Activated T-cell treated with anti-CD3 and anti-CD28 coated beads for 1 hour (primary cell): ENCODE measurements at regions not wholly inside any gene's neighbourhood (a gene's known extent, or its start where the extent isn't known, plus 50 kb on each side); places are given as distances from the start of the nearest gene placed in this dataset.

Experiments used
- DNase-seq: peaks from one replicate; pipeline ENCODE4 v3.0.0-alpha.2; 2020; ENCODE audit warnings: low read depth

DNA sequence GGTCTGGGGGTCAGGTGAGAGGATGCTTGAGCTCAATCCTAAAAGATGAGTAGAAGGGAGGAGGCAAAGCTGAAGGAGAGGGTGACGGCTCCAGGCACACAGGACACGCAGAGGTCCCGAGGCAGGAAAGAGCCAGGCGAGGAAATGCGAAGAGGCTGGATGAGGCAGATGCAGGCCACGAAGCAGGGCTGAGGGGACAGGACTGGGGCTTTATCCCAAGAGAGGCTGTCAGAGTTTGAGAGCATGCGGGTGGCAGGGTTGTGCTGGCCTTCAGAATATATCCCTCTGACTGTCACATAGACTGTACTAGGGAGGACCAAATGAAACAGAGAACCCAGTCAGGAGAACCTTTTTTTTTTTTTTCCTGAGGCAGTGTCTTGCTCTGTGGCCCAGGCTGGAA is 100.2 kb downstream of the RMI2 start:
- no peak for DNase-seq

DNA sequence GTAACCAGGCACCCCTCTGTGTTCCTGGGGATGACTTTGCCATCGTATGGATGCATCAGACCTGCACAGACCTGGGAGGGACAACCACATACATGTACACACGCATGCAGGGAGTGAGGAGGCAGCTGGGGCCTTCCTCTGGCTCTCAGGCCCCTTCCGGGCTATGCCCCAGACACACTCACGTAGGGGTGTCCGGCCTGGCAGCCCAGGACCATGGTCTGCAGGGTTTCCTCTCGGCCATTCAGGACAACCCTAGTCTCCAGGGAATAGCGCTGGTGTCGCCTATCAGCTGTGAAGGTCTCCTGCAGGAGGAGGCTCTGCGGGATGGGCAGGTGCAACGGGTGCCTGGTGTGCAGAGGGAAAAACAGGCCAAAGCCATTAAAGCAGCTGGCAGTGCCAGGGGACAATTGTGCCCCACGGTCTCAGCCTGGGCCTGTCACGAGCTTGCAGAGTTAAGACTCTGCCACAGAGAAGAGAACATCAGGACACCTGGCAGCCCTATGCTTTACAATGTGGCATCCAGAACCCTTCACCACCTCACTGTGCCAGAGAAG is 101.4 kb downstream of the RMI2 start:
- DNase-seq, result no peak

DNA sequence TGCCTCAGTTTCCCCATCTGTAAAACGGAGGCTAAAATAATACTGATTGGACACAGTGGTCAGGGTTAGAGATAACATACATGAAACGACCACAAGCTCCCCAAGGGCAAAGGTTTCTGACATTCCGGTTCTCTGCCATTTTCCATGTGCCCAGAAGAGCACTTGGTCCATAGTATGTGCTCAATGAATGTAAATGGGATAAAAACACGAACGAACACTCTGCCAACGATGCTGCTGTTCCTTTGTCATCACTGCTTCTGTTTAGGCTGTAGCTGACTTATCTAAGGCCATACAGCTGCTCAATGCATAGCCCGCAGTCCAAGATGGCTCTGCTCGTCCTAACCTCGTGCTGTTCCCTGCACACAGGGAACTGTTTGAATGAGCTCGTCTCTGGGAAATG is 102.0 kb downstream of the RMI2 start:
- DNase-seq, result no peak

DNA sequence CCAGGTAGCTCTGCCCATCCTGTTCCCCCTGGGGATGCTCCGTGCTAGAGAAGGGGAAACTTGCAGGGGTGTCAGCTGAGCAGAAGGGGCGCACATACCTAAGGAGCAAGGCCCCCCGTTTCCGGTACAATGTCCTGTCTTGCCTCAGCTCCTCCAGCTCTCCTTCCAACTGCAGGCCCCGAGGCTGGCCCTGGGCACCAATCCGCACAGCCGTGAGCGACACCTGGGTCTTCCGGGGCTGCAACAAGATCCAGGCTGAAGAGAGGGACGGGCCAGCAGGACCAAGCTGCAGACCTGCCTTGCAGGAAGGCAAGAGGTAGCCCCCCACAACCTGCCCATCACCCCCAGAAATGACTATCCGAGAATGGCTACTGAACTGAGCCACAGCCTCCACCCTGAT is 102.6 kb downstream of the RMI2 start:
- no peak for DNase-seq

DNA sequence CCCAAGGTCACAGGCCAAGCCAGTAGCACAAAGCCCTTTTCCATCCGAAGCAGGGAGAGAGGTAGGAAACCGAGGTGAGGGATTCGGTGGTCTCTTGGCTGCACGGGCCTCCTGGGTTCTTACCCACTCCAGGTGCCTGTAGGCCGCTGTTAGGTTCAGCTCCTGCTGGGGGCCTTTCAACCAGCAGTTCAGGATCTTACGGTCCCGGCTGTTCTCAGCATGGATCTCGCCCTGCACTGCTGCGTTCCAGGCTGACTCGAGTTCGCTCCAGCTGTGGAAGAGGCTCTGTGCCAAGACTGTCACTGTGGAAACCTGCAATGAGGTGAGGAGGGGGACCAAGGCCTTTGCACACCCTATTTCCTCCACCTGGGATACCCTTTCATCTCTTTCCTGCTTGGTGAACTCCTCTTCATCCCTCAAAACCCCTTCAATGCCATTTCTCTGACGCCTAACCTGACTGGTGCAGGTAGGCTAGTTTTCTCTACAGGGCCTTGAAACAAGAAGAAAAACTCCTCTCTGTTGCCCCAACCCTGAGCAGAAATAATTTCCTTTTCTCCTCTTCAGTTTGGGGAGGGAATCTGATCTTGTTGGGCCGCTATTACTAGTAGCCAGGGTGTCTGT is 103.6 kb downstream of the RMI2 start:
- no peak for DNase-seq

DNA sequence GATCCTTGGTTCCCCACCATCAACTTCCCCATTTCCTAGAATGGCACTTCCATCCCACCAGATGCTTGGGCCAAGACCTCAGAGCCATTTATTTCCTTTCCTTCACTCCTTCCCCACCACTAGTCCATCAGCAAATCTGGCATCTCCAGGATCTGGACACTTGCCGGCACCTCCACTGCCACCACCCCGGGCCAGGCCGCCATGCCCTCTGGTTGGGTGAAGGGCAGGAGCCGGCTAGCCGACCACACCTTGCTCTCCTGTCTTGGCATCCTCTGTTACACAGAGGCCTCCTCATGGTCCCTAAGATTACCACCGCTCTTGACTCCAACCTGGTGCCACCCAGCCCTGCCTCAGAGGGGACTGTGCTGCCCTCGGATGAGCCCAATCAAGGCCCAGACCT is 104.5 kb downstream of the RMI2 start:
- no peak for DNase-seq

DNA sequence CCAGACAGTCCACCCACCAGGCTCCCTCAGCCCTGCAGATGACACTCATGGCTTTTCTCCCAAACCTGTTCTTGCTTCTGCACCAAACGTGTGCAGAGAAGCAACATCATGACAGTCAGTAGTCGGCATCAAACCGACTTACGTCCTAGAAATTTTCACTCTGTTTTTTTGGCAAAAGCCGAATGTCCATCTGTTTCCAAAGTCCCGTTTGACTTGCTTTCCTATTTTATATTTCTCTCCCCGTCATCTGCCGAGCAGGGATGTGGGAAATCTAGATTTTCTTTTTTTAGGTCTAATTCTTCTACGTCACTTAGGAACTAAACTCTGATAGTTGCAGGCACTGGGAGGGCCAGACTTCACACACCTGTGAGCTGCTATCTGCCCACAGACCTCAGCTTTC is 104.9 kb downstream of the RMI2 start:
- no peak for DNase-seq

DNA sequence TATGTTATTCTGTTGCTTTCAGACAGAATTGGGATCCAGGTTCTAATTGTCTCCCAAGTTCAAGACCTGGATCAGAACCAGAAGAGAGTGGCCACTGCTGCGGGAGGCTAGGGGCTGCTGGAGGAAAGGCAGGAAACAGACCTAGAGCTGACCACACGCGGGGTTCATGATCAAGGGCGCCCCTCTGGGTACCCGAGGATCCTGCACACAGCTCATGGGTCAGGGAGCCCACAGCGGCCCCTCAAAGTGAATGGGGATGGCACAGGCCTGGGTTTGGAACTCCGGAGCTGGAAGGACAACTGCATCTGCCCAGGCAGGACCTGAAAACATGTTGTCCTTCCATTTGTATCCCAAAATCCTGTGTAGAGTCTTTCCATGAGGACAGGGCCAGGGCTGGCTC is 107.0 kb downstream of the RMI2 start:
- no peak for DNase-seq

DNA sequence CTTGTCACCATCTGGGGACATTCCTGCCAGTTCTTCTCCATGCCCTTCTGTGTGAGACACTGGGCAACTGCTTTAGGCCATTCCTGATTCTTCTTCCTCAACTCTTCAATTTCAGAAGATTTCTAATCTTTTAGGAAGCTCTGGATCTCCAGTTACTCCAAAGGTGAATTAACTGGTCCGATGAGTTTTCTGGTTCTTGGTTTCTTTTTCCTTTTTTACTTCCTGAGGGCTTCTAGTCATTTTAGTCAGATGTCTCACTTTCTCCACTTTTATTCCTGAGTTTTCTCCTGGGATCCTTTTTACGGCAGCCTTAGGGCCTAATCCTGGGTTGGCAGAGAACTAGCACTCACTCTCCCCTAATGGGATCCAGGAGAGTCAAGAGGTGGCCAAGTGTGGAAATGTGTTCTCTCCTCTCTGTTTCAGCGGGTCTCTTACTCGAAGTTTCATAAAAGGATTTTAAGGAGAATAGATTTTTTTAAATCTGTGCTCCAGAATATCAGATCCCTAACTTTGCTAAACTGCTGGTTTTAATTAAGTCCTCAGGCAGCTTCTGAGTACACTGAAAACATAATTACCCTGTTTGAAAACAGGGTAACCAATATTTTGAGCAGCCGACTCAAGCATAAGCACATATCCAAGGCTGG is 107.6 kb downstream of the RMI2 start:
- DNase-seq, result no peak

DNA sequence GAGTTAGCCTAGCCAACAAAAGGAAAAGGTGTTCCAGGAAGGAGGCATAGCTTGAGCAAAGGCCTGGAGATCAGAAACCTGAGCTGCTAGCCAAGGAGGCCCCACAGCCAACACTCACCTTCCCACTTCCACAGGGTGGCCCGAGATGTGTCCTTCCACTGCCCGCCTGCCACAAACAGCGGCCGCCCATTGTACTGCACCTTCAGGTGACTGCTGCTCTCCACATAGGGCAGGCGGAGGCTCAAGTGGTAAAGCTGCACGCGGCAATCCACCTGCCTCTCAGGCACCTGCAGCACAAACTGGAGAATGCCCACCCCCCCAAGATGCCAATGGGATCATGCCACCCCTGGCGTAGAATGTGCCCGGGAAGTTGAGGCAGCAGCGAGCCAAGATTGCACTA is 111.5 kb downstream of the RMI2 start:
- DNase-seq, result no peak

DNA sequence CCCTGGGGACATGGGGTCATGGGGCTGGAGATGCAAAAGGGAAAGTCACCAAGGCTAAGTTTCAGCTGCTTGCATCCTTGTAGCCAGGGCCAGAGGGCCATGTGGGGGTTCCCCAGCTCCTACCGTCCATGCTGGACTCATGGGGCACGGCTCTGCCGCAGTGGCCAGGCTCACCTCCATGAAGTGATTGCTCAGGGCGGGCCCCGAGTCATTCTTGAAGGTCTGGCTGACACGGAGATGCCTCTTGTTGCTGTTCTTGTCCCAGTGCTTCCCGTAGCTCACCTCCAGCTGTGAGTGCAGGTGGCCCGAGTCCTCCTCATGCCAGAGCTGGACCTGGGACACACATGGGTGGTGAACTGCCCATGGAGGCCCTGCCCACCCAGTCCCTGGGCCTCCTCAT is 114.5 kb downstream of the RMI2 start:
- DNase-seq, result no peak

DNA sequence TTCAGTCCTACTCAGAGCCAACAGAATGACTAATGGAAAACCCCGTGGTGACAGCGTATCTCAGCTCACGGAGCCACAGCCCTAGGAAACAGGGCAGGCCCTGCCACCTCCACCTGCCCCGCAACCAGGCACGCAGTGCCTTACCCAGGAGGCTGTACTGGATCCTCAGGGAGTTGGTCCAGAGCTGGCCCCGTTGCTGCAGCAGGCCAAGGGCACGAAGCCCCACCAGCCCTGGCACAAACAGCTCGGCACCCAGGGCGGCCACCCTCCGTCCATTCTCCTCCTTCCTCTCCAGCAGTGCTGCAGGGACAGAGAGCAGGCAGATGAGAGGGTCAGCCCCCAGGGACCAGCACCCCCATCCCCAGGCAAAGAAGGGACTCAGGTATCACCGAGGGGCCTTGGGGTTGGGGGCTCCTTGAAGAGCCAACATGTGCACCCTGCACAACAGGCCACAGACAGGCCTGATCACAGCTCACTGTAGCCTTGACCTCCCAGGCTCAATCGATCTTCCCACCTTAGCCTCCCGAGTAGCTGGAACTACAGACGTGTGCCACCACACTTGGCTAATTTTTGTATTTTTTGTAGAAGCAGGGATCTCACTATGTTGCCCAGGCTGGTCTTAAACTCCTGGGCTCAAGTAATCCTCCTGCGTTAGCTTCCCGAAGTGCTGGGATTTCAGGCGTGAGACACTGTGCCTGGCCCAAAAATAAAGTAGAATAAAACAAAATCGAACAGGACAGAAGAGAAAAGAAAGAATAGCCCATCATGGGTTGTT is 115.7 kb downstream of the RMI2 start:
- DNase-seq, result no peak

DNA sequence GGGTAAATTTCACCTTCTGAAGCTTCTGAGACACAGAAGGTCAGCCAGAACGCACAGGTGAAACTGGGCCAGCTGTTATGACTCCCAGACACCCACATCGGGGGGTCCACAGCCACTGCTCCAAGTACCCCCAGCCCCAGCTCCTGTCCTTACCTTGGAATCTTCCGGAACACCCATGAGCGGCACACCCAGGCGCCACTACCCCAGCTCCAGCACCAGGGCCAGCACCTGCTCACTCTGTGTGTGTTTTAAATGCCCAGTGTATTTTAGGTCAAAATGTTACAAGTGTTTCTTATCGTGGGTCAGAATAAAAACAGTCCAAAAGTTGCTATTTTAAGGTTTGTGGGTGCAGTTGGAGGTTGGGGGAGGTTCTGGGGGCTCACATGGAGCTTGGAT is 116.3 kb downstream of the RMI2 start:
- no peak for DNase-seq

DNA sequence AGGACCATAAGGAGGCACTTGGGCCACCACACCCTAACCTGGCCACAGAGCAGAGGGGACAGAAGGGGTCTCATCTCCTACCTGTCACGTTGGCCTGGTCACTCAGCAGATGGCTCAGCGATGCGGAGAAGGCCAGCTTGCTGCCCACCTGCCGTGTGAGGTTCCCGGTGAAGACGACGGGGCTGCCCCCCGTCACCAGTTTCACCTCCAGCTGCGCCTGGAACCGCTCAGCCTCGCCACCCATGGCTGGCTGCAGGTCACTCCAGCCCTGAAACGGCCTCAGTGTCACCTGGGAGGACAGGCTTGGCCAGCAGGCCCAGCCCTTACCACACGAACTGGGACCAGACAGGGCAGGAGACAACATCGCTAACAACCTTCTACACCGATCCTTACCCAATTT is 116.8 kb downstream of the RMI2 start:
- no peak for DNase-seq

DNA sequence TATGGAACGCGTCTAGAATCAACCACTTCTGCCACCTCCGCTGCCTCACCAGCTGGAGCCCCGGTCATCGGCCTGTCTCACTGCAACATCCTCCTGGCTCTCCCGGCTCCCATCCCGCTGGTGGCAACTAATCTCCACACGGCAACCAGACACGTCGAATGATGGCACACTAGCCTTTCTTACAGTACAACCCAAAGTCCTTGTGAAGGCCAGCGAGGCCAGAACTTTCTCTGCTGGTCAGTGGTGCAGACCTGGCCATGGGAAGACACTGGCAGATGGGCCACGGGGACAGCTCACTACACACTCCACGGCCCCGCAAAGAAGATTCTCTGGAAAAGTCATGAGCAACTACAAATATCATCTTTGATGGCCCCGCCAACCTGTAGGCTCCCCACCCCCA is 117.6 kb downstream of the RMI2 start:
- DNase-seq, result no peak

DNA sequence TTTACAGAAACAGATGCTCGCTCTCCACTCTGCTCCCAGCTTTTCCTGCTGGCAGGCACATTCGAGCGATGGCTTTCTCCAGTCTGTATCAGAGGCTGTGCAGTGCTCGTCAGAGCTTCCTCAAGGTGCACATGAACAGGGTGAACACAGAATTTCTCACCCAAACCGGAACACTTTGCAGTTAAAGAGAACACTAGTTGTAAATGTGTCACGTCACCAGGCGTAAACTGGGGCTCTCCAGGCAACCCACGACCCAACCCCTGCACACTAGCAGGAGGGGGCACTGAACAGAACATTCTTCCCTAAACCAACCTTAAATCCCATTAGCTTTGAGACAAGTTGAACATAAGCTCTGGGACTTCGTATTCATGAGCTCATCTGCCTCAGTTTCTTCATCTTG is 119.0 kb downstream of the RMI2 start:
- DNase-seq, result no peak

DNA sequence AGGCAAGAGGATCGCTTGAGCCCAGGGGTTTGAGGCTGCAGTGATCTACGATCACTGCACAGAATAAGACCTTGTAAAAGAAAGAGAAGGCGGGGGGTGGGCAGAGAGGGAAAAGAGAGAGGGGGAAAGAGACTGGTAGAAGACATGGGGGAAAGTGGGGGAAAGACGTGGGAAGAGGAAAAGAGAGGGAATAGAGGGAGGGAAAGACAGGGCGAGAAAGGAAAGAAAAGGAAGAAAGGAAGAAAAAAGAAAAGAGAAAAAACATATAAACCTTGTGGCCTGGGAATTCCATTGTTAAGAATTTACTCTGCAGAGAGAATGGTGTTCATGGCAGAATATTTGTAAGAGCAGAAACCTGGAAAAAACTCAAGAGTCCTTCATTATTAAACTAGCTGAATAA is 120.4 kb downstream of the RMI2 start:
- no peak for DNase-seq

DNA sequence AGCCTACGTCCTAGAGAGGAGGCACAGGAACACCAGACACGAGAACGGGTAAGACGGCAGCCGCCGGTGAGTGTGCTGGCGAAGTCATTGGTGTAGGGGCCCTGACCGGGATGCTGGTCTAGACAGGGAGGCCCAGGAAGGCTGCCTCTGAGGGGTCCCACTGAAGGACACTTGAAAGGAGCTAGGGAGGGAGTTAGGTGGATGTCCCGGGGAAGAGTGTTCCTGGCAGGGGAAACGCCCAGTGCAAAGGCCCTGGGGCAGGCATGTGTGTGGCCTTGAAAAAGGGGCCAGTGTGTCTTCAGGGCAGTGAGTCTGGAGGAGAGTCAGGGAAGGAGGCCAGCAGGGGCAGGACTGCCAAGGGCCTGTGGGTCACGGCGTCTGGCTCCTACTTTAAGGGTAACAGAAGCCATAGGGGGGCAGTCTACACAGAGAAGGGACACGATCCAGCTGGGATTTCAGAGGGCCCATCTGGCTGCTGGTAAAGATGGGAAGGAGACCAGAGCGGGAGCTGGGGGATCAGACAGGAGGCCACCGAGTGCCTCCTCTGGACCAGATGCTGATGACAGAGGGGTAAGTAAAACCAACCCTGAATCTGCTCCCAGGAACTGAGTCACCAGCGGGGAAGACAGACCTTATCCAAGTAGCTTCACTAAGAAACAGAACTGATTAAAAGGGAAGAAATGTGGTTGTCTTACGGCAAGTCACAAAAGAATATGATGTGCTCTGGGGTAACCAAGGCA is 115.9 kb downstream of the LITAF start:
- DNase-seq, result no peak

DNA sequence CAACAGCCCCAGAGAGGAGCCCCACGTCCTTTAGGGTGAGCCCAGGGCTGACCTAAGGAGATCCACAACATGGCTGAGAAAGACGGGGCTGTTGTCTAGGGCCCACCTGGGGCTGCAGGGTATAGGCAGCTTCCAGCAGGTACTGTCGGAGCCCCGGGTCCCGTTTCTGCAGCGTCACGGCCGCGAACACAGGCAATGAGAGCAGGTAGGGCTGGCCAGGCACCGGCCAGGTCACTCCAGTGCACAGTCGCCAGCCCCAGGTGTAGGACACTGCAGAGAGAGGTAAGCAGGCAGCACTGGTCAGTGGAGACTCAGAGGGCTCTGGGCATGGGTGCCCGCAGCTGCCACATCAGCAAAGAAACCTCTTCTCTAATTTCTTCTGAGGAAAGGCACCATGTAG is 115.2 kb downstream of the LITAF start:
- DNase-seq, result no peak

DNA sequence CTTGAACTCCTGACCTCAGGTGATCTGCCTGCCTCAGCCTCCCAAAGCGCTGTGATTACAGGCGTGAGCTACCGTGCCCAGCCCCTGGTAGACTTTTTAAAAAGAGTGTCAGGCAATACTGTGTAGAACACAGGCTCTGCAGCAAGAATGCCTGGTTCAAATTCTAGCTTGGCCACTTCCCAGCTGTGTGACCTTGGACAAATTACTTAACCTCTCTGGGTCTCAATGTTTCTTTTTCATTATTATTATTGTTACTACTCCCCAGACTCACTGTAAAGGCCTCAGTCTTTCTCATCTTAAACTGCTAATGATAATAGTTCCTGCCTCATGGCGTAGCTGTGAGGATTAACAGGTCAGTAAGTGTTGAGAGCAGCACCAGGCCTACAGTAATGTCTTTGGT is 114.3 kb downstream of the LITAF start:
- DNase-seq, result no peak

DNA sequence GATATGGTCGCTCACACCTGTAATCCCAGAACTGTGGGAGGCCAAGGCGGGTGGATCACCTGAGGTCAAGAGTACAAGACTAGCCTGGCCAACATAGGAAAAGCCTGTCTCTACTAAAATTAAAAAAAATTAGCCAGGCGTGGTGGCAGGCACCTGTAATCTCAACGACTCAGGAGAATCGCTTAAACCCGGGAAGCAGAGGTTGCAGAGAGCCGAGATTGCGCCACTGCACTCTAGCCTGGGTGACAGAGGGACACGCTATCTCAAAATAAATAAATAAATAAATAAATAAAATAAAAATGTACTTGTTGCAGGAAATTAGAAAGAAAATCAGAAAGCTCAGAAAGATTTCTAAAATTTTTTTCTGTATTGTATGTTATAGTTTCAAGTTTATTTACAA is 113.9 kb downstream of the LITAF start:
- no peak for DNase-seq

DNA sequence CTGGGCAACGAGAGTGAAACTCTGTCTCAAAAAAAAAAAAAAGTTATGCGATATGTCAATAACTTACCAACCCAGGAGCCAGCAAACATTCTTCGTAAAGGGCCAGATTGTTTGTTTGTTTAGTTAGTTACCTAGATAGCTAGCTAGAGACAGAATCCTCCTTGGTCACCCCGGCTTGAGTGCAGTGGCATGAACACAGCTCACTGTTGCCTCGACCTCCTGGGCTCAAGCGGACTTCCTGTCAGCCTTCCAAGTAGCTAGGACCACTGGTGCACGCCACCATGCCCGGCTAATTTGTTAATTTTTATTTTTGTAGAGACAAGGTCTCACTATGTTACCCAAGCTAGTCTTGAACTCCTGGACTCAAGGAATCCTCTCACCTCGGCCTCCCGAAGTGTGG is 113.0 kb downstream of the LITAF start:
- no peak for DNase-seq
